ENCODE measurements at regions not wholly inside any gene's neighbourhood (a gene's known extent, or its start where the extent isn't known, plus 50 kb on each side); places are given as distances from the start of the nearest gene placed in this dataset.

DNA sequence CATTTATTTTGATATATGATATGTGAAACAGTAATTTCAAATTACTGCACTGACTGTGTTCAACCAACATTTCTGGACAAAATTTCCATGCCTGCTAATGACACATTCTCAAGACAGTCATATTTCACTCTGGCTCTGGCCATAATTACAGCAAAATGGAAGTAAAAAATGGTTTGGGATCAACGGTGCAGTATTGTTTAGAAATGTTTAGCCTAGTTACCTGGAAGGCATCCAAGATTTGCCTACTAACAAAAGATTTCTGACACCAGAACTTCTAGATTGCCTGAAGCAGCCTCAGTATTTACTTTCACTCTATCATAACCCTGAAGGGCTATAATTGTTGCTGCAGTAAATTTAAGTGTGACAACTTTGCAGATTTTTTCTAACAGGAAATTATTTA is 416.3 kb downstream of the PCDH10 start:
- intact Hi-C loops (cut with micrococcal nuclease; ENCODE audit: unreplicated experiment) (no loop called here), in situ Hi-C loops (cut with HindIII; ENCODE audit: low pct_unique_long_range_greater_than_20kb, low sequenced_read_pairs) (no loop called here)
- Histone ChIP-seq H3K9me3 (ENCODE audit: control insufficient read depth, insufficient read depth, low read depth, low read length) (no peaks in the 10 kb centered on the region), H3K4me3 (ENCODE audit: low read depth in 2 of 2, low read length in 2 of 2) (no peak overlapping the region), H3K4me1 (ENCODE audit: control insufficient read depth, insufficient read depth, low read length) (no peaks in the 10 kb centered on the region), H3K36me3 (ENCODE audit: control insufficient read depth, insufficient read depth, low read length) (no peaks in the 10 kb centered on the region), H3K27ac (ENCODE audit: low read length) (no peak overlapping the region), H3K27me3 (ENCODE audit: control insufficient read depth, insufficient read depth, low read length) (no peaks in the 10 kb centered on the region)
- TF ChIP-seq SIN3A (IDR thresholded peaks at IDR 0.05; ENCODE audit: borderline replicate concordance, insufficient read depth, low read depth, low read length) (no peak), TCF7L2 (IDR thresholded peaks at IDR 0.05; ENCODE audit: low read depth, low read length) (no peak), POLR2AphosphoS5 (IDR thresholded peaks at IDR 0.05; ENCODE audit: low read depth, low read length) (no peak)
- TF ChIP-seq, protein P1, sequence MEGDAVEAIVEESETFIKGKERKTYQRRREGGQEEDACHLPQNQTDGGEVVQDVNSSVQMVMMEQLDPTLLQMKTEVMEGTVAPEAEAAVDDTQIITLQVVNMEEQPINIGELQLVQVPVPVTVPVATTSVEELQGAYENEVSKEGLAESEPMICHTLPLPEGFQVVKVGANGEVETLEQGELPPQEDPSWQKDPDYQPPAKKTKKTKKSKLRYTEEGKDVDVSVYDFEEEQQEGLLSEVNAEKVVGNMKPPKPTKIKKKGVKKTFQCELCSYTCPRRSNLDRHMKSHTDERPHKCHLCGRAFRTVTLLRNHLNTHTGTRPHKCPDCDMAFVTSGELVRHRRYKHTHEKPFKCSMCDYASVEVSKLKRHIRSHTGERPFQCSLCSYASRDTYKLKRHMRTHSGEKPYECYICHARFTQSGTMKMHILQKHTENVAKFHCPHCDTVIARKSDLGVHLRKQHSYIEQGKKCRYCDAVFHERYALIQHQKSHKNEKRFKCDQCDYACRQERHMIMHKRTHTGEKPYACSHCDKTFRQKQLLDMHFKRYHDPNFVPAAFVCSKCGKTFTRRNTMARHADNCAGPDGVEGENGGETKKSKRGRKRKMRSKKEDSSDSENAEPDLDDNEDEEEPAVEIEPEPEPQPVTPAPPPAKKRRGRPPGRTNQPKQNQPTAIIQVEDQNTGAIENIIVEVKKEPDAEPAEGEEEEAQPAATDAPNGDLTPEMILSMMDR (IDR thresholded peaks at IDR 0.05), result no peak
- TF ChIP-seq, protein P2, sequence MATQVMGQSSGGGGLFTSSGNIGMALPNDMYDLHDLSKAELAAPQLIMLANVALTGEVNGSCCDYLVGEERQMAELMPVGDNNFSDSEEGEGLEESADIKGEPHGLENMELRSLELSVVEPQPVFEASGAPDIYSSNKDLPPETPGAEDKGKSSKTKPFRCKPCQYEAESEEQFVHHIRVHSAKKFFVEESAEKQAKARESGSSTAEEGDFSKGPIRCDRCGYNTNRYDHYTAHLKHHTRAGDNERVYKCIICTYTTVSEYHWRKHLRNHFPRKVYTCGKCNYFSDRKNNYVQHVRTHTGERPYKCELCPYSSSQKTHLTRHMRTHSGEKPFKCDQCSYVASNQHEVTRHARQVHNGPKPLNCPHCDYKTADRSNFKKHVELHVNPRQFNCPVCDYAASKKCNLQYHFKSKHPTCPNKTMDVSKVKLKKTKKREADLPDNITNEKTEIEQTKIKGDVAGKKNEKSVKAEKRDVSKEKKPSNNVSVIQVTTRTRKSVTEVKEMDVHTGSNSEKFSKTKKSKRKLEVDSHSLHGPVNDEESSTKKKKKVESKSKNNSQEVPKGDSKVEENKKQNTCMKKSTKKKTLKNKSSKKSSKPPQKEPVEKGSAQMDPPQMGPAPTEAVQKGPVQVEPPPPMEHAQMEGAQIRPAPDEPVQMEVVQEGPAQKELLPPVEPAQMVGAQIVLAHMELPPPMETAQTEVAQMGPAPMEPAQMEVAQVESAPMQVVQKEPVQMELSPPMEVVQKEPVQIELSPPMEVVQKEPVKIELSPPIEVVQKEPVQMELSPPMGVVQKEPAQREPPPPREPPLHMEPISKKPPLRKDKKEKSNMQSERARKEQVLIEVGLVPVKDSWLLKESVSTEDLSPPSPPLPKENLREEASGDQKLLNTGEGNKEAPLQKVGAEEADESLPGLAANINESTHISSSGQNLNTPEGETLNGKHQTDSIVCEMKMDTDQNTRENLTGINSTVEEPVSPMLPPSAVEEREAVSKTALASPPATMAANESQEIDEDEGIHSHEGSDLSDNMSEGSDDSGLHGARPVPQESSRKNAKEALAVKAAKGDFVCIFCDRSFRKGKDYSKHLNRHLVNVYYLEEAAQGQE (IDR thresholded peaks at IDR 0.05; ENCODE audit: insufficient read depth in 1 of 2, low read depth in 2 of 2, low read length in 1 of 2), result no peak
- ATAC-seq (peak; percentile 34; the same call in 1 of the 2 replicates), DNase-seq (ENCODE audit: low read depth, low spot score) (no peak)
- ChIA-PET POLR2A (no interaction called here), CTCF (no interaction called here)
- BruUV-seq (replicated peaks), result no TSS peak

DNA sequence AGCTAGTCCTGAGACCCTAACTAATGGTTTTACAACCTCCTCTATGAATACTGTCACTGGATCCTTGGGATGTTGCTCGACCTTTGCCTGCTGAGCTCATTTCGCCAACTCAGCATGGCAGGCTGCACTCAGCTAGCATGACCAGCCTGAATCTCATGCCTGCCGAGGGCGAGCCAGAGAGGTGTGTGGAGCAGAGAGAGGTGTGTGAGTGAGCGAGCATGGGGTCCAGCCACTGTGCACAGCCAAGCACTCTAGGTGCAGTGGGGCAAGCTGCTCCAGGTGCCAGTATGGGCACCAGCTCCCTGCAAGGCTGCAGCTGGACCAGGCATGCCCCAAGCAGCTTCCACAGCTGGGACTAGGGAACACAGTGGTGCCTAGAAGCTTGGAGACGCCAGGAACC is 410.9 kb downstream of the PCDH10 start:
- ChIA-PET CTCF (no interaction called here), POLR2A (no interaction called here)
- no peaks in the 10 kb centered on the region for H3K4me1 ChIP-seq (ENCODE audit: control insufficient read depth, insufficient read depth, low read length)
- no peaks in the 10 kb centered on the region for H3K36me3 ChIP-seq (ENCODE audit: control insufficient read depth, insufficient read depth, low read length)
- ATAC-seq, result no peak
- no peak overlapping the region for H3K4me3 ChIP-seq (ENCODE audit: low read depth in 2 of 2, low read length in 2 of 2)
- H3K27me3 ChIP-seq (ENCODE audit: control insufficient read depth, insufficient read depth, low read length), result no peaks in the 10 kb centered on the region
- in situ Hi-C loops (cut with HindIII; ENCODE audit: low pct_unique_long_range_greater_than_20kb, low sequenced_read_pairs), result no loop called here
- no TSS peak for BruUV-seq (replicated peaks)
- DNase-seq (ENCODE audit: low read depth, low spot score), result no peak
- intact Hi-C loops (cut with micrococcal nuclease; ENCODE audit: unreplicated experiment), result no loop called here
- no peaks in the 10 kb centered on the region for H3K9me3 ChIP-seq (ENCODE audit: control insufficient read depth, insufficient read depth, low read depth, low read length)
- no peak overlapping the region for H3K27ac ChIP-seq (ENCODE audit: low read length)
- TF ChIP-seq SIN3A (IDR thresholded peaks at IDR 0.05; ENCODE audit: borderline replicate concordance, insufficient read depth, low read depth, low read length) (no peak), POLR2AphosphoS5 (IDR thresholded peaks at IDR 0.05; ENCODE audit: low read depth, low read length) (no peak), TCF7L2 (IDR thresholded peaks at IDR 0.05; ENCODE audit: low read depth, low read length) (no peak)
- TF ChIP-seq, protein P2 (IDR thresholded peaks at IDR 0.05; ENCODE audit: insufficient read depth in 1 of 2, low read depth in 2 of 2, low read length in 1 of 2), result no peak
- TF ChIP-seq, protein P1 (IDR thresholded peaks at IDR 0.05), result no peak

Measured in Panc1 (cell line).